HCT116 (cell line): ENCODE measurements at regions not wholly inside any gene's neighbourhood (a gene's known extent, or its start where the extent isn't known, plus 50 kb on each side); places are given as distances from the start of the nearest gene placed in this dataset.

Experiments used
- ATAC-seq: fragments of 200-7000 bp; cut with Tn5 transposase; 2 replicates; pipeline ENCODE4 v1.9.1; 2020; ENCODE audit warnings: mild to moderate bottlenecking, moderate library complexity
- BruUV-seq: library from RNA; stranded (reverse); fragments of 400-500 nt; replicated peaks from 2 replicates; lab custom pipeline; 2021; lab: Mats Ljungman, UMichigan
- CTCF ChIA-PET: fragments of 300-600 bp; sonication (Branson Sonifier 250); formaldehyde crosslinking; loops from one replicate; lab custom pipeline; 2021; ENCODE audit warnings: antibody characterized with exemption; lab: Charles Lee
- POLR2A ChIA-PET: fragments of 300-600, 350-600 bp; sonication (Branson Sonifier 250); formaldehyde crosslinking; loops from one replicate; lab custom pipeline; 2021; ENCODE audit warnings: antibody characterized with exemption; lab: Charles Lee
- RAD21 ChIA-PET, 2 experiments: fragments of 300-600 bp; sonication (Branson Sonifier 250); formaldehyde crosslinking; loops; one replicate each; lab custom pipeline; 2023; ENCODE audit warnings: low total read pairs in 2 of 2; ENCODE audit not compliant: uncharacterized antibody in 2 of 2, unreplicated experiment in 2 of 2, low non-redundant PET in 1 of 2; lab: Charles Lee
- DNase-seq: peaks from one replicate; pipeline ENCODE4 v3.0.0-alpha.2; 2010; ENCODE audit warnings: low read depth, low spot score
- H2AFZ ChIP-seq: fragments of 200-600 bp; shearing (Covaris generic), sonication (generic); 2 replicates; pipeline ENCODE4 v1.6.1; 2017; ENCODE audit warnings: low read depth, mixed run types, mixed read lengths, antibody characterized with exemption, low read length; ENCODE audit not compliant: poor library complexity, severe bottlenecking
- H3K27ac ChIP-seq: 2 replicates; pipeline ENCODE4 v1.5.1; 2012; ENCODE audit warnings: low read depth, low read length
- H3K27me3 ChIP-seq: fragments of 200-600 bp; sonication (generic); 2 replicates; pipeline ENCODE4 v1.6.1; 2016; ENCODE audit warnings: mixed run types, low read length, mixed read lengths; ENCODE audit not compliant: insufficient read depth
- H3K36me3 ChIP-seq, 2 experiments: fragments of 200-500 bp in 1 of 2; fragments of 200-600 bp in 1 of 2; sonication (Bioruptor generic) in 1 of 2; sonication (generic) in 1 of 2; 2 replicates each; pipeline versions ENCODE4 v1.5.1 to v1.6.1; 2014 to 2016; ENCODE audit warnings: low read length in 2 of 2, inconsistent platforms in 1 of 2, mixed read lengths in 1 of 2, mixed run types in 1 of 2; ENCODE audit not compliant: insufficient read depth in 2 of 2, control insufficient read depth in 1 of 2
- H3K4me1 ChIP-seq, 2 experiments: fragments of 200-600 bp in 1 of 2; sonication (generic) in 1 of 2; 2 replicates each; pipeline versions ENCODE4 v1.5.1 to v1.6.1; 2012 to 2017; ENCODE audit warnings: low read length in 2 of 2, inconsistent platforms in 1 of 2, mild to moderate bottlenecking in 1 of 2, mixed read lengths in 1 of 2, mixed run types in 1 of 2, moderate library complexity in 1 of 2; ENCODE audit not compliant: insufficient read depth in 2 of 2, control insufficient read depth in 1 of 2
- H3K4me2 ChIP-seq: fragments of 200-600 bp; sonication (generic); 2 replicates; pipeline ENCODE4 v1.6.1; 2017; ENCODE audit warnings: mixed run types, low read length, mixed read lengths
- H3K4me3 ChIP-seq, 2 experiments: fragments of 200-600 bp in 1 of 2; sonication (generic) in 1 of 2; replicated peaks in 1 of 2; 2 replicates each; pipeline ENCODE4 v1.5.1; 2011 to 2016; ENCODE audit warnings: low read length in 2 of 2, control low read depth in 1 of 2, low read depth in 1 of 2, mild to moderate bottlenecking in 1 of 2, mixed read lengths in 1 of 2, mixed run types in 1 of 2
- H3K79me2 ChIP-seq: fragments of 200-600 bp; sonication (generic); 2 replicates; pipeline ENCODE4 v1.6.1; 2017; ENCODE audit warnings: mild to moderate bottlenecking, mixed run types, low read length, moderate library complexity, mixed read lengths; ENCODE audit not compliant: insufficient read depth
- H3K9ac ChIP-seq: fragments of 200-600 bp; sonication (generic); 2 replicates; pipeline ENCODE4 v1.6.1; 2016; ENCODE audit warnings: low read length, mixed read lengths
- H3K9me2 ChIP-seq: fragments of 200-600 bp; sonication (generic), shearing (Covaris generic); 2 replicates; pipeline ENCODE4 v1.6.1; 2017; ENCODE audit warnings: mixed run types, mild to moderate bottlenecking, moderate library complexity; ENCODE audit not compliant: insufficient read depth
- H3K9me3 ChIP-seq, 2 experiments: fragments of 200-500 bp in 1 of 2; fragments of 200-600 bp in 1 of 2; sonication (Bioruptor generic) in 1 of 2; sonication (generic) in 1 of 2; 2 replicates each; pipeline ENCODE4 v1.6.1; 2014 to 2017; ENCODE audit warnings: low read length in 2 of 2, mixed read lengths in 2 of 2, inconsistent platforms in 1 of 2, low read depth in 1 of 2, mild to moderate bottlenecking in 1 of 2, mixed run types in 1 of 2, moderate library complexity in 1 of 2; ENCODE audit not compliant: control insufficient read depth in 1 of 2, insufficient read depth in 1 of 2
- H4K20me1 ChIP-seq: fragments of 200-600 bp; sonication (generic), shearing (Covaris generic); 2 replicates; pipeline ENCODE4 v1.6.1; 2017; ENCODE audit warnings: mixed run types, mild to moderate bottlenecking, moderate library complexity; ENCODE audit not compliant: insufficient read depth
- CBX3 ChIP-seq: IDR thresholded peaks from 2 replicates; pipeline ENCODE4 v1.6.1; 2012; ENCODE audit warnings: low read depth
- CEBPB ChIP-seq: IDR thresholded peaks from 2 replicates; pipeline ENCODE4 v1.6.1; 2012; ENCODE audit warnings: low read depth
- EGR1 ChIP-seq: IDR thresholded peaks from 2 replicates; pipeline ENCODE4 v1.6.1; 2012; ENCODE audit warnings: low read depth
- ELF1 ChIP-seq: IDR thresholded peaks from 2 replicates; pipeline ENCODE4 v1.6.1; 2012; ENCODE audit warnings: low read depth, borderline replicate concordance
- EZH2 ChIP-seq: fragments of 200-600 bp; sonication (generic); IDR thresholded peaks from 2 replicates; pipeline ENCODE4 v1.6.1; 2017; ENCODE audit warnings: antibody characterized with exemption, mixed run types
- JUND ChIP-seq: IDR thresholded peaks from 2 replicates; pipeline ENCODE4 v1.6.1; 2012
- POLR2A ChIP-seq: IDR thresholded peaks from 2 replicates; pipeline ENCODE4 v1.7.0; 2011; ENCODE audit warnings: borderline replicate concordance; ENCODE audit not compliant: insufficient read depth, insufficient read length; ENCODE audit errors: extremely low read depth
- RAD21 ChIP-seq: IDR thresholded peaks from 2 replicates; pipeline ENCODE4 v1.6.1; 2012; ENCODE audit warnings: low read depth, mild to moderate bottlenecking
- SIN3A ChIP-seq: IDR thresholded peaks from 2 replicates; pipeline ENCODE4 v1.6.1; 2012; ENCODE audit warnings: low read depth
- SP1 ChIP-seq: IDR thresholded peaks from 2 replicates; pipeline ENCODE4 v1.6.1; 2012; ENCODE audit warnings: low read depth
- SRF ChIP-seq: IDR thresholded peaks from 2 replicates; pipeline ENCODE4 v1.6.1; 2012; ENCODE audit warnings: low read depth
- TCF7L2 ChIP-seq: IDR thresholded peaks from 2 replicates; pipeline ENCODE4 v1.7.0; 2011; ENCODE audit warnings: borderline replicate concordance, inconsistent platforms; ENCODE audit not compliant: insufficient read depth, insufficient read length; ENCODE audit errors: extremely low read depth
- ZFX ChIP-seq: fragments of 450-650 bp; IDR thresholded peaks from 2 replicates; pipeline ENCODE4 v1.6.1; 2017
- ZNF274 ChIP-seq: fragments of 200-500 bp; sonication (Bioruptor generic); IDR thresholded peaks from 2 replicates; pipeline ENCODE4 v1.6.1; 2014; ENCODE audit warnings: mild to moderate bottlenecking, low read depth, low read length, inconsistent platforms
- intact Hi-C: fragments of 100-400 bp; cut with micrococcal nuclease; formaldehyde crosslinking; loops from 2 replicates; pipeline ENCODE4 v1.10.0; 2022
- TF ChIP-seq, protein P1 (sequence below): IDR thresholded peaks from 2 replicates; pipeline ENCODE4 v1.6.1; 2011; ENCODE audit warnings: mild to moderate bottlenecking, low read length, moderate library complexity; ENCODE audit not compliant: insufficient replicate concordance; ENCODE audit errors: extremely low read depth

- Histone ChIP-seq H3K27me3 (no peaks in the 10 kb centered on the region), H3K4me1 (no peaks in the 10 kb centered on the region), H3K9me2 (no peaks in the 10 kb centered on the region), H2AFZ (no peak overlapping the region), H3K9ac (no peak overlapping the region), H3K36me3 (no peaks in the 10 kb centered on the region), H4K20me1 (no peaks in the 10 kb centered on the region), H3K27ac (no peak overlapping the region)
- ChIA-PET POLR2A (no interaction called here), RAD21 (no interaction called here)
- BruUV-seq = no TSS peak
- intact Hi-C loops = no loop called here
- TF ChIP-seq ELF1 (no peak), SIN3A (no peak), CBX3 (no peak), RAD21 (no peak), POLR2A (no peak), JUND (no peak), TCF7L2 (no peak), CEBPB (no peak), ZFX (no peak), ZNF274 (no peak), SRF (no peak), EZH2 (no peak), SP1 (no peak), EGR1 (no peak)
- TF ChIP-seq, protein P1, sequence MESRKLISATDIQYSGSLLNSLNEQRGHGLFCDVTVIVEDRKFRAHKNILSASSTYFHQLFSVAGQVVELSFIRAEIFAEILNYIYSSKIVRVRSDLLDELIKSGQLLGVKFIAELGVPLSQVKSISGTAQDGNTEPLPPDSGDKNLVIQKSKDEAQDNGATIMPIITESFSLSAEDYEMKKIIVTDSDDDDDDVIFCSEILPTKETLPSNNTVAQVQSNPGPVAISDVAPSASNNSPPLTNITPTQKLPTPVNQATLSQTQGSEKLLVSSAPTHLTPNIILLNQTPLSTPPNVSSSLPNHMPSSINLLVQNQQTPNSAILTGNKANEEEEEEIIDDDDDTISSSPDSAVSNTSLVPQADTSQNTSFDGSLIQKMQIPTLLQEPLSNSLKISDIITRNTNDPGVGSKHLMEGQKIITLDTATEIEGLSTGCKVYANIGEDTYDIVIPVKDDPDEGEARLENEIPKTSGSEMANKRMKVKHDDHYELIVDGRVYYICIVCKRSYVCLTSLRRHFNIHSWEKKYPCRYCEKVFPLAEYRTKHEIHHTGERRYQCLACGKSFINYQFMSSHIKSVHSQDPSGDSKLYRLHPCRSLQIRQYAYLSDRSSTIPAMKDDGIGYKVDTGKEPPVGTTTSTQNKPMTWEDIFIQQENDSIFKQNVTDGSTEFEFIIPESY = no peak
- TF ChIP-seq, all 23 proteins: peak for 0
- no peak overlapping the region for H3K4me2 ChIP-seq
- no peak for DNase-seq
- CTCF ChIA-PET = no interaction called here
- no peak overlapping the region for H3K4me3 ChIP-seq
- no peaks in the 10 kb centered on the region for H3K79me2 ChIP-seq
- no peaks in the 10 kb centered on the region for H3K9me3 ChIP-seq
- no peak for ATAC-seq
Observed at GRCh38 chr1:47678464-47678980, 240.7 kb downstream of the FOXD2 start.
